Lower lobe of right lung (tissue), 2 donors: ENCODE measurements at regions not wholly inside any gene's neighbourhood (a gene's known extent, or its start where the extent isn't known, plus 50 kb on each side); places are given as distances from the start of the nearest gene placed in this dataset.
A peak's percentile ranks its signal among the peaks of the same experiment; 100 is the strongest.

Experiments
- ATAC-seq, 2 donors: fragments of 200-7000 bp; cut with Tn5 transposase; one replicate each; pipeline ENCODE4 v1.9.1; 2020 to 2022; ENCODE audit warnings: mild to moderate bottlenecking in 2 of 2, moderate library complexity in 2 of 2
- DNase-seq: peaks from one replicate; pipeline ENCODE4 v3.0.0-alpha.2; 2020
- H3K27ac ChIP-seq: fragments of 200-600 bp; one replicate; pipeline ENCODE4 v1.8.0; 2022
- H3K27me3 ChIP-seq: fragments of 200-600 bp; one replicate; pipeline ENCODE4 v1.8.0; 2022; ENCODE audit warnings: low read depth
- H3K36me3 ChIP-seq: fragments of 200-600 bp; one replicate; pipeline ENCODE4 v1.8.0; 2022; ENCODE audit warnings: mild to moderate bottlenecking
- H3K4me1 ChIP-seq: fragments of 200-600 bp; one replicate; pipeline ENCODE4 v1.8.0; 2022
- H3K4me3 ChIP-seq: fragments of 200-600 bp; one replicate; pipeline ENCODE4 v1.8.0; 2022; ENCODE audit warnings: mild to moderate bottlenecking
- H3K9me3 ChIP-seq: fragments of 200-600 bp; one replicate; pipeline ENCODE4 v1.8.0; 2022
- intact Hi-C: fragments of 100-400 bp; cut with DNase I; formaldehyde crosslinking; loops from one replicate; pipeline ENCODE4 v1.11.0; 2022
- TF ChIP-seq, protein P1 (sequence below): fragments of 200-600 bp; IDR thresholded peaks from one replicate; pipeline ENCODE4 v1.8.0; 2022; ENCODE audit warnings: antibody characterized with exemption, mild to moderate bottlenecking
- donor health status: DM: no; HTN: yes; CAD: no; lungs with severe emphysema.

DNA sequence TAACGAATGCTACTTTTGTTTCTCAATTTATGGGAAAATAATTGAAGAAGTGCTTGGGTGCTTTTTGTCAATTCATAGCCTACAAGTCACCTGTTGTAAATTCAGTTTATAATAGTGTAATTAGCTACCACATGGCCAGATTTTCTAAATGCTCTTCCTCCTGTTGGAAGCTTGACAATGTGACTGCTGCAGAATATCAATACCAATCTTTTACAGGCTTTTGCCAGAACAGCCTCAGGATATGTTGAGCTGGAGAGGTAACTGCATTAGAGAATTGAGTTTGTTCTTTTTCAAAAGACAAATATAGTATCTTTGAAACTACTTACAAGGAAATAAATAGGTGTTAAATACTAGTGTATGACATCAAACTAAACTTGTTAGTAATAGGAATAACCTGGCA lies 277.8 kb downstream of the POU4F1 start:
- DNase-seq (no peak), ATAC-seq (no peak)
- no peak overlapping the region for H3K4me3 ChIP-seq
- intact Hi-C loops: no loop called here
- no peaks in the 10 kb centered on the region for H3K9me3 ChIP-seq
- TF ChIP-seq, protein P1, sequence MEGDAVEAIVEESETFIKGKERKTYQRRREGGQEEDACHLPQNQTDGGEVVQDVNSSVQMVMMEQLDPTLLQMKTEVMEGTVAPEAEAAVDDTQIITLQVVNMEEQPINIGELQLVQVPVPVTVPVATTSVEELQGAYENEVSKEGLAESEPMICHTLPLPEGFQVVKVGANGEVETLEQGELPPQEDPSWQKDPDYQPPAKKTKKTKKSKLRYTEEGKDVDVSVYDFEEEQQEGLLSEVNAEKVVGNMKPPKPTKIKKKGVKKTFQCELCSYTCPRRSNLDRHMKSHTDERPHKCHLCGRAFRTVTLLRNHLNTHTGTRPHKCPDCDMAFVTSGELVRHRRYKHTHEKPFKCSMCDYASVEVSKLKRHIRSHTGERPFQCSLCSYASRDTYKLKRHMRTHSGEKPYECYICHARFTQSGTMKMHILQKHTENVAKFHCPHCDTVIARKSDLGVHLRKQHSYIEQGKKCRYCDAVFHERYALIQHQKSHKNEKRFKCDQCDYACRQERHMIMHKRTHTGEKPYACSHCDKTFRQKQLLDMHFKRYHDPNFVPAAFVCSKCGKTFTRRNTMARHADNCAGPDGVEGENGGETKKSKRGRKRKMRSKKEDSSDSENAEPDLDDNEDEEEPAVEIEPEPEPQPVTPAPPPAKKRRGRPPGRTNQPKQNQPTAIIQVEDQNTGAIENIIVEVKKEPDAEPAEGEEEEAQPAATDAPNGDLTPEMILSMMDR: no peak
- H3K4me1 ChIP-seq: no peaks in the 10 kb centered on the region
- H3K27me3 ChIP-seq: no peaks in the 10 kb centered on the region
- no peaks in the 10 kb centered on the region for H3K36me3 ChIP-seq
- H3K27ac ChIP-seq: no peak overlapping the region

DNA sequence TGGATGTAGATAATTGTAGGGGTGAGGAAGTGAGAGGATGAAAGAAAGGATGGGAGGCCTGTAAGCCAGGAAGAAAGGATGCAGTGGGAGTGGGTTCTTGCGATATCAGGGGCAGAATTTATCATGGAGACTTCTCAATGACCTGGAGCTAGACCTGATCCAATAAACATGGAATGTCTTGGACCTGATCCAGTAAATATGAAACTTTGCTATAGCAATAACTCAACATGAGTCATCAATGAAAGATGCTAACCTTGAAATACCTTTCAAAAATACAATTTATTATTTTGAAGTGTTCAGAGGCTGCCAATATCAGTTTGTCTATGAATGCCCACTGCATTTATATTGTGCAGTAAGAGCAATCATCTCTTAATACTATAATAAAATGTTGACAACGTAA lies 279.5 kb downstream of the POU4F1 start:
- intact Hi-C loops: no loop called here
- Histone ChIP-seq H3K36me3 (no peaks in the 10 kb centered on the region), H3K27ac (no peak overlapping the region), H3K4me3 (no peak overlapping the region), H3K27me3 (no peaks in the 10 kb centered on the region), H3K9me3 (no peaks in the 10 kb centered on the region), H3K4me1 (no peaks in the 10 kb centered on the region)
- ATAC-seq: no peak
- no peak for DNase-seq
- TF ChIP-seq, protein P1: no peak

DNA sequence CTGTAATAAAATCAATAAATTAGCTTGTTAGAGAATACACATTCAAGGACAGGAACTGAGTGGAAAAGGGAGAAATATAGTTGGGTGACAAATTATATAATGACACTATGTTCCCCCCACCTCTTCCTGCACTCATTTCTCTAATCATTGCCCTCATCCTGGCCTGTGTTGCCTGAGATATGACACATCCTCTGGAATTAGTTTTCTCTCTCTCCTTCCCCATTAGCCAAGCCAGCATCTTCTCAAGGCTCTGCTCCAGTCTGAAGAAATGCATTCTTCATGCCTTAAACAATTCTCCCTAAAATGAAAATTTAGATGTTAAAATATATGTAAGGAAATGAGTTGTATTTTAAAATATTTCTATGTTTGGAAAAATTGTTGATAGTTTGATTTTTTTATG lies 280.3 kb downstream of the POU4F1 start:
- H3K4me3 ChIP-seq: no peak overlapping the region
- ATAC-seq (no peak), DNase-seq (no peak)
- no peaks in the 10 kb centered on the region for H3K36me3 ChIP-seq
- H3K27me3 ChIP-seq: no peaks in the 10 kb centered on the region
- intact Hi-C loops: no loop called here
- H3K4me1 ChIP-seq: no peaks in the 10 kb centered on the region
- H3K27ac ChIP-seq: no peak overlapping the region
- no peaks in the 10 kb centered on the region for H3K9me3 ChIP-seq
- TF ChIP-seq, protein P1: no peak

DNA sequence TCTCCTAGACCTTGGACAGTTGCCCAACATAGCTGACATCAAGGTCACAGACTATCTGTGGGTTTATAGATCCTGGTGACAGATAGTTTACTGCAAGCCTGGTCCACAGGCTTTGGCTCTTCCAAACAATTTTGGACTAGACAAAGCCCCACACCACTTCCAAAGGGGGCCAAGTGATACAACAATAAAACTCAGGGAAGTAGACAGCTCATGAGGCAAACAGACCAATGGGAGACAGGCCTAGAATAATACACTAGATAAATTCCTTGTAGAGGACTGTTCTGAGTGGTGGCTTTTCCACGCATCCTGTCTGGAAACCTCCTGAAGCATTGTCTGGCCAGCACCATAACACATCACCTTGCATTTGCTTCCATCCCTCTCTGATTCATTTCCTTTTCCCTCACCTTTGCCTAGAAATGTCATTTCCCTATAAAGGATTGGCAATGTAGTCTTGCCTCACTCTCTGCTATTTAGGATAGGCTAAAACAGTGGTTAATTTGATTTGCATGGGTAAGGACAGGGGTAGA lies 284.2 kb downstream of the POU4F1 start:
- H3K4me1 ChIP-seq: no peaks in the 10 kb centered on the region
- no peak overlapping the region for H3K4me3 ChIP-seq
- DNase-seq (no peak), ATAC-seq (no peak)
- no peaks in the 10 kb centered on the region for H3K9me3 ChIP-seq
- intact Hi-C loops: no loop called here
- H3K27me3 ChIP-seq: no peaks in the 10 kb centered on the region
- H3K27ac ChIP-seq: no peak overlapping the region
- H3K36me3 ChIP-seq: no peaks in the 10 kb centered on the region
- TF ChIP-seq, protein P1: no peak

DNA sequence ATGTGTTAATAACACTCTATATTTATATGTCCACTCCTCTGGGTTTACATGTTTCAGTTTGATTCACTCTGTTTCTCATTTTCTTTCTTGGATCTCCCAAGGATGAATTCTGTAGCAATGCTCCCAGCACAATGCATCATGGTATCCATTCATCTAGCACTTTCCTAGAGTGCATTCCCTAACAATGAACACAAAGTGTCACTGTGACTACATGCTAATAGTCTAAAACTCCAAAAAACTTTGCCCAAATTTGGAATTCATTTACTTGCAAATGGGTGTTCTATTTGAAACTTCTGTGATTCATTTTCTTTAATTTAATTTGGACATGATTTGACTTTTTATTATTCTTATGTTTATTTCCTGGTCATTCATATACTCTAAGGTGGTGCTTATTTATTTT lies 286.3 kb downstream of the POU4F1 start:
- Histone ChIP-seq H3K4me3 (no peak overlapping the region), H3K4me1 (no peaks in the 10 kb centered on the region), H3K27me3 (no peaks in the 10 kb centered on the region), H3K27ac (no peak overlapping the region), H3K36me3 (no peaks in the 10 kb centered on the region), H3K9me3 (no peaks in the 10 kb centered on the region)
- ATAC-seq (no peak), DNase-seq (no peak)
- TF ChIP-seq, protein P1: peak; percentile 28
- intact Hi-C loops: no loop called here
